ENCODE measurements at regions not wholly inside any gene's neighbourhood (a gene's known extent, or its start where the extent isn't known, plus 50 kb on each side); places are given as distances from the start of the nearest gene placed in this dataset.
A peak's percentile ranks its signal among the peaks of the same experiment; 100 is the strongest.

DNA sequence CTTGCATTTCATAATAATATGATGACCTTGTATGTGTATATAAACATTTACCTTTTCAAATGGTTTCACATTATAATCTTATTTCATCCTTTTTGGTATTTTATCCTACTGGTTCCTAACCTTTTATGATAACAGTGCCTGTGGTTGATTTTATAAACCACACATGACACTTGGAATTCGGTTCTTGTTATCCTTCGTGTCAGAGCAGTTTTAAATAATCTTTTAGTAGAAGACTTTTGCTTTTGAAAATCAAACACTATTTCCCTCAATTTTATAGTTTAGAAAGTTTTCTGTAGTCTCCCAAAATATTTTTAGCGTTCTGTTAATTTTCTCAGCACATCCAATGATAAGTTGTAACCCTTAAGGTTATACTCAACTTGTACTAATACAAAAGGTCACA is 676.8 kb downstream of the RAPGEF2 start:
- Mint-ChIP-seq H3K4me1 (ENCODE audit: low read depth, unreplicated experiment) (no peaks in the 10 kb centered on the region), H3K27me3 (ENCODE audit: low read depth, unreplicated experiment) (no peaks in the 10 kb centered on the region), H3K9me3 (ENCODE audit: unreplicated experiment) (no peaks in the 10 kb centered on the region), H3K36me3 (ENCODE audit: low read depth, unreplicated experiment) (no peaks in the 10 kb centered on the region), H3K27ac (ENCODE audit: unreplicated experiment) (no peak overlapping the region), H3K4me3 (ENCODE audit: unreplicated experiment) (no peak overlapping the region)
- Histone ChIP-seq H4K20me1 (ENCODE audit: insufficient read depth, low read length) (no peaks in the 10 kb centered on the region), H3K9ac (ENCODE audit: low read length) (no peak overlapping the region), H2AFZ (ENCODE audit: low read depth, low read length) (no peak overlapping the region), H3K4me3 (ENCODE audit: insufficient read depth, low read depth, low read length) (no peak overlapping the region), H3K79me2 (ENCODE audit: insufficient read depth, low read length) (no peaks in the 10 kb centered on the region), H3K4me2 (ENCODE audit: low read length) (no peak overlapping the region), H3K36me3 (ENCODE audit: insufficient read depth, low read length) (no peaks in the 10 kb centered on the region), H3K27me3 (ENCODE audit: insufficient read depth, low read length) (no peaks in the 10 kb centered on the region), H3K27ac (ENCODE audit: low read depth, low read length) (no peak overlapping the region), H3K9me3 (ENCODE audit: insufficient read depth, low read depth, low read length) (no peaks in the 10 kb centered on the region), H3K4me1 (ENCODE audit: insufficient read depth, low read length) (no peaks in the 10 kb centered on the region)
- DNase-seq (ENCODE audit: low read depth) (peak; percentile 42), FAIRE-seq (no peak)
- no peak for TF ChIP-seq EZH2 (IDR thresholded peaks at IDR 0.05; ENCODE audit: insufficient read depth, low read length)
- TF ChIP-seq, protein P1, sequence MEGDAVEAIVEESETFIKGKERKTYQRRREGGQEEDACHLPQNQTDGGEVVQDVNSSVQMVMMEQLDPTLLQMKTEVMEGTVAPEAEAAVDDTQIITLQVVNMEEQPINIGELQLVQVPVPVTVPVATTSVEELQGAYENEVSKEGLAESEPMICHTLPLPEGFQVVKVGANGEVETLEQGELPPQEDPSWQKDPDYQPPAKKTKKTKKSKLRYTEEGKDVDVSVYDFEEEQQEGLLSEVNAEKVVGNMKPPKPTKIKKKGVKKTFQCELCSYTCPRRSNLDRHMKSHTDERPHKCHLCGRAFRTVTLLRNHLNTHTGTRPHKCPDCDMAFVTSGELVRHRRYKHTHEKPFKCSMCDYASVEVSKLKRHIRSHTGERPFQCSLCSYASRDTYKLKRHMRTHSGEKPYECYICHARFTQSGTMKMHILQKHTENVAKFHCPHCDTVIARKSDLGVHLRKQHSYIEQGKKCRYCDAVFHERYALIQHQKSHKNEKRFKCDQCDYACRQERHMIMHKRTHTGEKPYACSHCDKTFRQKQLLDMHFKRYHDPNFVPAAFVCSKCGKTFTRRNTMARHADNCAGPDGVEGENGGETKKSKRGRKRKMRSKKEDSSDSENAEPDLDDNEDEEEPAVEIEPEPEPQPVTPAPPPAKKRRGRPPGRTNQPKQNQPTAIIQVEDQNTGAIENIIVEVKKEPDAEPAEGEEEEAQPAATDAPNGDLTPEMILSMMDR (IDR thresholded peaks at IDR 0.05; ENCODE audit: insufficient read depth, low read depth, low read length): no peak

DNA sequence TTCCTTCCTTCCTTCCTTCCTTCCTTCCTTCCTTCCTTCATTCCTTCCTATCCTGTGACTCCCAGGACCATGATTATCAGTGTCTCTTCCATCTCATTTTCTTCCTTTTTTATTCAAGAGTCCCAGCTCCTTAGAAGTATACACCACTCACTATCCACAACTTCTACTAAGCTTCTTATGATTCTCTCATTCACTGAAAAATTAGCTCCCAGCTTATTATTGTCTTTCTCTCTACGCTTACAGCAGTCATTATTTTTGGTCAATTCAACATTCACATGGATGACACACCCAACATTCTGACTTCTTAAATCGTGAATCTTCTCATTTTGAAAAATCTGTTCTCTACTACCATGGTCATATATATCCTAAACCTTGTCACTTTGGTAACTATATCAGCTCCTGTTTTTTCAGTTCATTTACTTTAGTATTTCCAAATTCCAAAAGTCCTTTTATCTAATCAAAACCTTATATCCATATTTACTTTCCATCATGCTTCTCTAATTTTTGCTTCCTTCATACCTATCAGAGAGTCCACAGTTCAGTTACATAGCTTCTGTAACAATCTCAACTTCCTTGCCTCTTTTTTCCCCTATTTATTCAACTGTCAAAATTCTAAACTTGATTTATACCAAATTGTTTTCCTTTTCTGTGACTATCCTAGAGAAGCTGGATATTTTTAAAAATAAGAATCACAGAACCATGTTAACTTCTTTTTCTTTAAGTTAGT is 677.5 kb downstream of the RAPGEF2 start:
- H3K27me3 ChIP-seq (ENCODE audit: insufficient read depth, low read length): no peaks in the 10 kb centered on the region
- H3K27me3 Mint-ChIP-seq (ENCODE audit: low read depth, unreplicated experiment): no peaks in the 10 kb centered on the region
- no peaks in the 10 kb centered on the region for H3K36me3 ChIP-seq (ENCODE audit: insufficient read depth, low read length)
- H3K4me3 ChIP-seq (ENCODE audit: insufficient read depth, low read depth, low read length): no peak overlapping the region
- no peak overlapping the region for H3K27ac Mint-ChIP-seq (ENCODE audit: unreplicated experiment)
- H3K9me3 ChIP-seq (ENCODE audit: insufficient read depth, low read depth, low read length): no peaks in the 10 kb centered on the region
- H3K4me1 ChIP-seq (ENCODE audit: insufficient read depth, low read length): no peaks in the 10 kb centered on the region
- H2AFZ ChIP-seq (ENCODE audit: low read depth, low read length): no peak overlapping the region
- no peaks in the 10 kb centered on the region for H3K79me2 ChIP-seq (ENCODE audit: insufficient read depth, low read length)
- FAIRE-seq (no peak), DNase-seq (ENCODE audit: low read depth) (no peak)
- no peaks in the 10 kb centered on the region for H4K20me1 ChIP-seq (ENCODE audit: insufficient read depth, low read length)
- H3K4me2 ChIP-seq (ENCODE audit: low read length): no peak overlapping the region
- no peaks in the 10 kb centered on the region for H3K36me3 Mint-ChIP-seq (ENCODE audit: low read depth, unreplicated experiment)
- no peak overlapping the region for H3K27ac ChIP-seq (ENCODE audit: low read depth, low read length)
- no peak overlapping the region for H3K9ac ChIP-seq (ENCODE audit: low read length)
- no peak for TF ChIP-seq EZH2 (IDR thresholded peaks at IDR 0.05; ENCODE audit: insufficient read depth, low read length)
- TF ChIP-seq, protein P1 (IDR thresholded peaks at IDR 0.05; ENCODE audit: insufficient read depth, low read depth, low read length): no peak
- no peaks in the 10 kb centered on the region for H3K4me1 Mint-ChIP-seq (ENCODE audit: low read depth, unreplicated experiment)
- no peak overlapping the region for H3K4me3 Mint-ChIP-seq (ENCODE audit: unreplicated experiment)
- H3K9me3 Mint-ChIP-seq (ENCODE audit: unreplicated experiment): no peaks in the 10 kb centered on the region

DNA sequence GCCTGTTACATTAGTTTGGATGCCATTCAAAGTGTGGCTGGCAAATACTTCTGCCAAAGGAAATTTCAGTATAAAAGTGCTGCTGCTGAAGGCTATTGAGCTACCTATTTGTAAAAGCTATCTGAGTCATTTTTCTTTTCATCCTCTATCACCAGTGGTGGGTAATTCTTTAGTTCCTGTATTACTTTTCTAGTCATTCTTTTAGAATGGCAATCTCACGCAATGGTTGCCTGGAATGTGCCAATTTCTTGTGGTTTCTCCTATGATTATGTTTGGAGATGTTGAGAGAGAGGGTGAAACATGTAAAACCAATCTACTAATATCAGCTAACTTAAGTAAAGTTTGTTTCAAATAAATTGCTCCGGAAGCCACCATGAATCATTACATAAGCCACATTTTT is 685.0 kb downstream of the RAPGEF2 start:
- no peak overlapping the region for H3K9ac ChIP-seq (ENCODE audit: low read length)
- TF ChIP-seq, protein P1 (IDR thresholded peaks at IDR 0.05; ENCODE audit: insufficient read depth, low read depth, low read length): no peak
- TF ChIP-seq EZH2 (IDR thresholded peaks at IDR 0.05; ENCODE audit: insufficient read depth, low read length): no peak
- H3K79me2 ChIP-seq (ENCODE audit: insufficient read depth, low read length): no peaks in the 10 kb centered on the region
- no peak overlapping the region for H3K27ac Mint-ChIP-seq (ENCODE audit: unreplicated experiment)
- peak overlapping the region; percentile 2 for H3K4me2 ChIP-seq (ENCODE audit: low read length)
- peaks cover 5% of the 10 kb centered on the region for H3K4me1 Mint-ChIP-seq (ENCODE audit: low read depth, unreplicated experiment)
- no peaks in the 10 kb centered on the region for H3K36me3 ChIP-seq (ENCODE audit: insufficient read depth, low read length)
- H3K27me3 ChIP-seq (ENCODE audit: insufficient read depth, low read length): no peaks in the 10 kb centered on the region
- no peaks in the 10 kb centered on the region for H3K9me3 ChIP-seq (ENCODE audit: insufficient read depth, low read depth, low read length)
- peaks cover 3% of the 10 kb centered on the region for H3K4me1 ChIP-seq (ENCODE audit: insufficient read depth, low read length)
- DNase-seq (ENCODE audit: low read depth) (peak; percentile 80), FAIRE-seq (no peak)
- H2AFZ ChIP-seq (ENCODE audit: low read depth, low read length): no peak overlapping the region
- no peak overlapping the region for H3K4me3 Mint-ChIP-seq (ENCODE audit: unreplicated experiment)
- peak overlapping the region; percentile 36 for H3K27ac ChIP-seq (ENCODE audit: low read depth, low read length)
- no peak overlapping the region for H3K4me3 ChIP-seq (ENCODE audit: insufficient read depth, low read depth, low read length)
- no peaks in the 10 kb centered on the region for H4K20me1 ChIP-seq (ENCODE audit: insufficient read depth, low read length)
- H3K36me3 Mint-ChIP-seq (ENCODE audit: low read depth, unreplicated experiment): no peaks in the 10 kb centered on the region
- H3K9me3 Mint-ChIP-seq (ENCODE audit: unreplicated experiment): peaks cover 1% of the 10 kb centered on the region
- no peaks in the 10 kb centered on the region for H3K27me3 Mint-ChIP-seq (ENCODE audit: low read depth, unreplicated experiment)
